ENCODE measurements at regions not wholly inside any gene's neighbourhood (a gene's known extent, or its start where the extent isn't known, plus 50 kb on each side); places are given as distances from the start of the nearest gene placed in this dataset.

DNA sequence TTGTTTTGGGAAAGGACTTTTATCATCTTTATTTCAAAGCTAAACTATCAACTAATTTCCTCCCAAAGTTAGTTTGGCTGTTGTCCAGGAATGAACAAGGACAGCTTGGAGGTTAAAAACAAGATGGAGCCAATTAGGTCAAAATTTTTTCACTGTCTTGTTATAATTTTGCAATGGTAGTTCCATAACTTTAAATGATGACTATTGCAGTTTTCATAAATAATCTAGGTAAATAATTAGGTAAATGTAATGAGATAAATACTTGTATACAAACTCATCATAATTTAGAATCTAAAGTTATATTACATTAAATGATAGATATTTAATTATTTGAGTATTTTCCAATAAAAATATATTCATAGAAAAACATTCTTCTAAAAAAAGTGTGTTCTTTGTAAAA lies 68.3 kb upstream of the DAZL start:
- DNase-seq (ENCODE audit: low spot score): no peak
- TF ChIP-seq, protein P1, sequence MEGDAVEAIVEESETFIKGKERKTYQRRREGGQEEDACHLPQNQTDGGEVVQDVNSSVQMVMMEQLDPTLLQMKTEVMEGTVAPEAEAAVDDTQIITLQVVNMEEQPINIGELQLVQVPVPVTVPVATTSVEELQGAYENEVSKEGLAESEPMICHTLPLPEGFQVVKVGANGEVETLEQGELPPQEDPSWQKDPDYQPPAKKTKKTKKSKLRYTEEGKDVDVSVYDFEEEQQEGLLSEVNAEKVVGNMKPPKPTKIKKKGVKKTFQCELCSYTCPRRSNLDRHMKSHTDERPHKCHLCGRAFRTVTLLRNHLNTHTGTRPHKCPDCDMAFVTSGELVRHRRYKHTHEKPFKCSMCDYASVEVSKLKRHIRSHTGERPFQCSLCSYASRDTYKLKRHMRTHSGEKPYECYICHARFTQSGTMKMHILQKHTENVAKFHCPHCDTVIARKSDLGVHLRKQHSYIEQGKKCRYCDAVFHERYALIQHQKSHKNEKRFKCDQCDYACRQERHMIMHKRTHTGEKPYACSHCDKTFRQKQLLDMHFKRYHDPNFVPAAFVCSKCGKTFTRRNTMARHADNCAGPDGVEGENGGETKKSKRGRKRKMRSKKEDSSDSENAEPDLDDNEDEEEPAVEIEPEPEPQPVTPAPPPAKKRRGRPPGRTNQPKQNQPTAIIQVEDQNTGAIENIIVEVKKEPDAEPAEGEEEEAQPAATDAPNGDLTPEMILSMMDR (IDR thresholded peaks at IDR 0.05; ENCODE audit: unreplicated experiment): no peak
- no peaks in the 10 kb centered on the region for H3K36me3 Mint-ChIP-seq (ENCODE audit: low read depth, unreplicated experiment)
- peaks cover 3% of the 10 kb centered on the region for H3K27me3 Mint-ChIP-seq (ENCODE audit: unreplicated experiment)
- H3K4me1 Mint-ChIP-seq (ENCODE audit: unreplicated experiment): no peaks in the 10 kb centered on the region
- H3K27ac Mint-ChIP-seq (ENCODE audit: unreplicated experiment): no peak overlapping the region
- H3K9me3 Mint-ChIP-seq (ENCODE audit: unreplicated experiment): peaks cover 3% of the 10 kb centered on the region
- no peak overlapping the region for H3K4me3 Mint-ChIP-seq (ENCODE audit: unreplicated experiment)

DNA sequence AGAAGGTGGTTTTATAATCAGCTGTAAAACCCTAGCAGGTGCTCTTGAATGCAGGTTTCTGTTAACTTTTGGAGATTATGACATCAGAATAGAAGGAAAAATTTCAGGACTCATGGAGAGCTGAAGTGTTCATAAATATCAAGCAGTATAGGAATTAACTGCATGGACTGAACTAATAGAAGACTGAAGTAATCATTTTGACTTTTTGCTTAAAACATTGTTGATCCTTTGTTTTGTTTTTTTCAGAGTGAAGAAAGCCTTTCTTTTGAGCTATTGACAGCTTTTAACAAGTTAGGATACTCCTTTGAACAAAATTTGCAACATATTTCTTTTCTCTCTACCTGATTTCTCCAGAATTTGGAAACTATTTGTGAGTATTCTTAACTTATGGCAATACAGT lies 70.6 kb upstream of the DAZL start:
- TF ChIP-seq, protein P1 (IDR thresholded peaks at IDR 0.05; ENCODE audit: unreplicated experiment): no peak
- DNase-seq (ENCODE audit: low spot score): no peak

DNA sequence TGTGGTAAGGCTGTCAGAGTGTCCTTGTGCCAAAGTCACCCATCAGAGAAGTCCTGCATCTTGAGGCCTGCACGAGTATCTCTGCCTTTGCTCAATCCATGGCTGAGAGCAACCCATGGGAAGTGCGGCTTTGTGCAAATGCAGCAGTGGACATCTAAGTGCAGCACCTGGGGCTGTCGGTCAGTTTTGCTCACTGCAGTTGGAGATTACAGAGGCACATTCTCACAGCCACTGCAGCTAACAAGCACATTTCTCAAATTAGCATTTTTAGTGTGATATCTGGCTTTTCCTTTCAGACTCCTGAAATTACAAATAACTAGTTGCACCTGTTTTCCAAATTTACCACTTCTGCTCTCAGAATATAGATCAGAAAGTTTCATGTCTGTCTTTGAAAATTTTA lies 81.5 kb upstream of the DAZL start:
- no peaks in the 10 kb centered on the region for H3K9me3 Mint-ChIP-seq (ENCODE audit: unreplicated experiment)
- H3K36me3 Mint-ChIP-seq (ENCODE audit: low read depth, unreplicated experiment): no peaks in the 10 kb centered on the region
- TF ChIP-seq, protein P1 (IDR thresholded peaks at IDR 0.05; ENCODE audit: unreplicated experiment): no peak
- peaks cover 1% of the 10 kb centered on the region for H3K27me3 Mint-ChIP-seq (ENCODE audit: unreplicated experiment)
- no peak for DNase-seq (ENCODE audit: low spot score)
- H3K4me3 Mint-ChIP-seq (ENCODE audit: unreplicated experiment): no peak overlapping the region
- no peak overlapping the region for H3K27ac Mint-ChIP-seq (ENCODE audit: unreplicated experiment)
- no peaks in the 10 kb centered on the region for H3K4me1 Mint-ChIP-seq (ENCODE audit: unreplicated experiment)

More for the DNA sequence above, 70.6 kb upstream of the DAZL start:
- H3K4me1 Mint-ChIP-seq (ENCODE audit: unreplicated experiment): no peaks in the 10 kb centered on the region
- H3K27me3 Mint-ChIP-seq (ENCODE audit: unreplicated experiment): peaks cover under 1% of the 10 kb centered on the region
- H3K4me3 Mint-ChIP-seq (ENCODE audit: unreplicated experiment): no peak overlapping the region
- peaks cover 3% of the 10 kb centered on the region for H3K9me3 Mint-ChIP-seq (ENCODE audit: unreplicated experiment)
- no peaks in the 10 kb centered on the region for H3K36me3 Mint-ChIP-seq (ENCODE audit: low read depth, unreplicated experiment)
- no peak overlapping the region for H3K27ac Mint-ChIP-seq (ENCODE audit: unreplicated experiment)

DNA sequence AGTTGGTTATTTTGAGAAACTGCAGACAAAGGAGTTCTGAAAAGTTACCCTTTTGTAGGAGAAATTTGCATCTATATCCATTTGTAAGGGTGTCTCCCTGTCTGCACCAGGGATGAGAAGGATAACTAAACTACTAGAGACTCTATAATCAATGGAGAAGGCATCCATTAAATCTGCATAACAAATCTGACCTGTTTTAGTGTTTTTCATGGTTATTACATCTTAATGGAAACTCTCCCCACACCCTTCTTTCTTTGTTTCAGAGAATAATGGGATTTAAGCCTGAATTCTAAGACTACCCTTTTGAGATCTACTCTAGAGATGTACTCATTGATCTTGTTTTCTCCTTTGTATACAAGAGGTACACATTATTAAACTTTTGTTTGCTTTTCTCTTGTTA lies 82.0 kb upstream of the DAZL start:
- H3K27me3 Mint-ChIP-seq (ENCODE audit: unreplicated experiment): peaks cover 1% of the 10 kb centered on the region
- TF ChIP-seq, protein P1 (IDR thresholded peaks at IDR 0.05; ENCODE audit: unreplicated experiment): no peak
- no peak overlapping the region for H3K27ac Mint-ChIP-seq (ENCODE audit: unreplicated experiment)
- H3K4me3 Mint-ChIP-seq (ENCODE audit: unreplicated experiment): no peak overlapping the region
- no peaks in the 10 kb centered on the region for H3K9me3 Mint-ChIP-seq (ENCODE audit: unreplicated experiment)
- no peak for DNase-seq (ENCODE audit: low spot score)
- H3K36me3 Mint-ChIP-seq (ENCODE audit: low read depth, unreplicated experiment): no peaks in the 10 kb centered on the region
- no peaks in the 10 kb centered on the region for H3K4me1 Mint-ChIP-seq (ENCODE audit: unreplicated experiment)

DNA sequence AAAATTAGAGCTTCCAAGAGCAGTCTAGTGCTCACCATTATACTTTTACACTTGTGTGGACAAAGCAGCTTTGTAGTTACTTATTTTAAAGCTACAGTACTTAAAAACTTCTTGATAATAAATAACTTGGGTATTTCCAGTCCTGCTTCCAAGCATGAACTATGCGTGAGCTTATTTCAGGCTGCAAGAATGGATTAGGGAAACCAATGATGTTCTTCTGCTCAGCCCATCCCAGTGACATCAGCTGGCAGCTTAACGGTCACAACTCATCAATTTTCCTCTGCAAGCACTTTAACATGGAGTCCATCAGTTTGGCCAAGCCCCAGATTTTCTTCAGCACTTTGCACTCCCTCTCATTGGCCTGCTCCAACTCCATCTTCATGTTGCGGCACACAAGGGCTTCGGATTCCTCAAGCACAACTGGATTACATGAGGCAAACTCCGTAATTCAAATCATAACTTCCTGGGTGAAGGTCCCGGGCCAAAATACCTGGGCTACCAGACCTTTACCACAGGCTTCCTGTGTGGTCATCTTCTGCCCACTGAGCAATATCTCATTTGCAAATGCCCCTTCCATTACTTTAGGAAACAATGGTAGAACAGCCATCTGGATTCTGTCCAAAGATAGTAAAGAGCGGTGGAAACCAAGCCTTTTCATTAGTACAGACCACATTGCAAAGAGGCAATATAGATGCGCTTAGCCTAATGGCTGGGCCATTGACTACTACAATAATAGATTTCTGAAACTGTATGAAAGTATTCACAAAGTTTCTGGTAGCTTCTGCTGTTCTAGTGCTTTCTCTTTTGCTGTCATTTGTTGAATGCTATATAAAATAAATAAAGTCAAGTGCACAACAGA lies 87.5 kb upstream of the DAZL start:
- H3K9me3 Mint-ChIP-seq (ENCODE audit: unreplicated experiment): no peaks in the 10 kb centered on the region
- peaks cover 10% of the 10 kb centered on the region for H3K4me1 Mint-ChIP-seq (ENCODE audit: unreplicated experiment)
- TF ChIP-seq, protein P1 (IDR thresholded peaks at IDR 0.05; ENCODE audit: unreplicated experiment): no peak
- H3K4me3 Mint-ChIP-seq (ENCODE audit: unreplicated experiment): no peak overlapping the region
- peaks cover 3% of the 10 kb centered on the region for H3K27me3 Mint-ChIP-seq (ENCODE audit: unreplicated experiment)
- H3K27ac Mint-ChIP-seq (ENCODE audit: unreplicated experiment): no peak overlapping the region
- DNase-seq (ENCODE audit: low spot score): no peak
- H3K36me3 Mint-ChIP-seq (ENCODE audit: low read depth, unreplicated experiment): no peaks in the 10 kb centered on the region
